BJ (cell line): ENCODE measurements at regions not wholly inside any gene's neighbourhood (a gene's known extent, or its start where the extent isn't known, plus 50 kb on each side); places are given as distances from the start of the nearest gene placed in this dataset.

ENCODE experiments used
- CTCF ChIA-PET: fragments of 350-600 bp; formaldehyde crosslinking; extraction: SDS; loops from one replicate; lab custom pipeline; 2021; ENCODE audit warnings: antibody characterized with exemption, inconsistent platforms; lab: Yijun Ruan, JAX
- POLR2A ChIA-PET: fragments of 300-600 bp; sonication (Branson Sonifier 250); formaldehyde crosslinking; extraction: SDS; loops from one replicate; lab custom pipeline; 2021; ENCODE audit warnings: antibody characterized with exemption; lab: Charles Lee
- DNase-seq: peaks from one replicate; pipeline ENCODE4 v3.0.0-alpha.2; 2011; ENCODE audit warnings: low read depth
- H3K27me3 ChIP-seq: 2 replicates; pipeline ENCODE4 v1.6.0; 2011; ENCODE audit warnings: low read length; ENCODE audit not compliant: control insufficient read depth, insufficient read depth
- H3K36me3 ChIP-seq: 2 replicates; pipeline ENCODE4 v1.5.1; 2011; ENCODE audit warnings: low read length; ENCODE audit not compliant: control insufficient read depth, insufficient read depth
- H3K4me3 ChIP-seq: 2 replicates; pipeline ENCODE4 v1.5.1; 2011; ENCODE audit warnings: low read depth, mild to moderate bottlenecking, control low read depth, low read length
- CTCF ChIP-seq: IDR thresholded peaks from 2 replicates; pipeline ENCODE4 v1.5.1; 2011; ENCODE audit warnings: low read depth, mild to moderate bottlenecking, control low read depth, inconsistent platforms, low read length, moderate library complexity; ENCODE audit not compliant: insufficient read depth

DNA sequence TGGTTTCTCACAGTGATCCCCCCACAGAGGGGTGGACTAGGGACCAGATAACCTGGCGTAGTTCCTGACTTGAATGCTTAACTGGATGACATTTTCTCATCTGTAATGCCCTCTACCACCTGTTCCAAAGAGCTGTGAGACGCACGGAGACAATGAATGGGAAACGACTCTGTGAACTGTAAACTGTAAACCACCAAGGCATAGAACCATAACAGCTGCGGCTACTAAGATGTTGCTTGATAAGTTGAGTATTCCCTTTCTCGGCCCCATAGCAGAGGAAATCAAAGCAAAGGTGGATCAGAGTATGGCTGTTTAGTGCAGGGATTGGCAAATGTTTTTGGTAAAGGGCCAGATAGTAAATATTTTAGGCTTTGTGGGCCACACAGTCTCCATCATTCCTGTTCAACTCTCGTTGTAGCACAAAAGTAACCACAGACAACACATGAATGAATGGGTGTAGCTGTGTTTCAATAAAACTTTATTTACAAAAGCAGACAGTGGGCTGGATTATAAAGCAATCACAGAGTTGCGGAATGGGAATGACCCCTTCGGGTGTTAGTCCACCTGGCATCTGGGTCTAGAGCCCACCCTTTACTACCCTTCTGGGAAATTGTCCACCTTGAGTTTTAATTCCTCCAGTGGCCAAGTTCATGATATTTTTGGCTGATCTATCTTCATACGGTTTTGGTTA lies 315.2 kb downstream of the RPS6KC1 start:
- Histone ChIP-seq H3K27me3 (no peaks in the 10 kb centered on the region), H3K36me3 (no peaks in the 10 kb centered on the region), H3K4me3 (no peak overlapping the region)
- DNase-seq: no peak
- TF ChIP-seq CTCF: no peak
- ChIA-PET POLR2A (no interaction called here), CTCF (no interaction called here)

GRCh38 chr1:213369465-213369864 lies 318.4 kb downstream of the RPS6KC1 start:
- CTCF ChIA-PET: no interaction called here
- no peaks in the 10 kb centered on the region for H3K36me3 ChIP-seq
- POLR2A ChIA-PET: no interaction called here
- no peak for DNase-seq
- H3K4me3 ChIP-seq: no peak overlapping the region
- H3K27me3 ChIP-seq: no peaks in the 10 kb centered on the region
- no peak for TF ChIP-seq CTCF

GRCh38 chr1:213370523-213370922 lies 319.5 kb downstream of the RPS6KC1 start:
- ChIA-PET POLR2A (no interaction called here), CTCF (interaction anchor here (0.6 kb wide), 1 partner anchor 309 kb away, joined by 3 read pairs; no protein-coding TSS in a partner anchor)
- H3K27me3 ChIP-seq: no peaks in the 10 kb centered on the region
- no peaks in the 10 kb centered on the region for H3K36me3 ChIP-seq
- H3K4me3 ChIP-seq: no peak overlapping the region
- TF ChIP-seq CTCF: no peak
- no peak for DNase-seq

- no peaks in the 10 kb centered on the region for H3K27me3 ChIP-seq
- H3K4me3 ChIP-seq: no peak overlapping the region
- no peaks in the 10 kb centered on the region for H3K36me3 ChIP-seq
- no peak for TF ChIP-seq CTCF
- POLR2A ChIA-PET: no interaction called here
- DNase-seq: no peak
- CTCF ChIA-PET: interaction anchor here (1.0 kb wide), 1 partner anchor 751 kb away, joined by 4 read pairs; no protein-coding TSS in a partner anchor
Observed at GRCh38 chr1:213371525-213371846, 320.4 kb downstream of the RPS6KC1 start.

- no peak for TF ChIP-seq CTCF
- no peaks in the 10 kb centered on the region for H3K36me3 ChIP-seq
- CTCF ChIA-PET: interaction anchor here (1.0 to 1.4 kb wide), 2 partner anchors 12 to 751 kb away, joined by 3 to 4 read pairs; no protein-coding TSS in a partner anchor
- no peak overlapping the region for H3K4me3 ChIP-seq
- POLR2A ChIA-PET: no interaction called here
- H3K27me3 ChIP-seq: no peaks in the 10 kb centered on the region
- no peak for DNase-seq
Observed at GRCh38 chr1:213371847-213372619, 321.0 kb downstream of the RPS6KC1 start.
